ENCODE measurements at regions not wholly inside any gene's neighbourhood (a gene's known extent, or its start where the extent isn't known, plus 50 kb on each side); places are given as distances from the start of the nearest gene placed in this dataset.

DNA sequence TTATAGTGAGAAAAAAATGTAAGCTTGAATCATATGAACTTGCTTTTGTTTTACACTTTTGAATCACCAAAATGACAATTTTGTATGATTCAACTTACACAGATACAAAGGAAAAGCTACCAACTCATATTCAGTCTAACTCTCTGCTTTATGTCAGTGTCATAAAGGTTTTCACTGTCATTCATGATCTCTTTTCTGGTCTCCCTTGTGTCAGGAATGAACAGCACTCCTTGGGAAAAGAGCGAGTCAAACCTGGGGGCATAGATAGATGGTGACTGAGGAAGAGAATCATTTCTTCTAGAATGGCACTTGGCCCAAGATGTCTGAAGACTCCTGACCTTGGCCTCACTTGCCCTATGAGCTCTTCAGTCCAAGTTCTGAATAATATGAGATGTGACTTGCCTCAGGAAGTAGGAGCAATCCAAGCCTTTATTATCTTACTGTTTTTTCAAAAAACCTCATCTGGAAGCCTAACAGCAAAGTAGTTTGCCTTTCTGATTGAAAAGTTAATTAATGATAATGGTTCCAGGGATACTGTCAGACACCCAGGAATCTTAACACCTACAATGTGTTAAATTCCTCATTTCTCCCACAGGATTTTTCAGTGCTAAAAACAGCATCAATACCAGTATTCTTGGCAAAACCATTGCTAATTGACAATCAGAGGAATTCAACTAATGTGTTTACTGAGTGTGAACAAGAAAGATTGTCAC, 270.0 kb upstream of the HSF2 start:
- no peak overlapping the region for H3K27ac ChIP-seq
- peaks cover 1% of the 10 kb centered on the region for H3K4me1 ChIP-seq (ENCODE audit: insufficient read depth)
- H3K9me3 ChIP-seq = no peaks in the 10 kb centered on the region

GRCh38 chr6:122130026-122130348, 269.5 kb upstream of the HSF2 start:
- no peaks in the 10 kb centered on the region for H3K27me3 ChIP-seq
- no peak overlapping the region for H3K4me3 ChIP-seq
- intact Hi-C loops (cut with DNase I) = no loop called here
- H3K9me3 ChIP-seq = no peaks in the 10 kb centered on the region
- 69 to 78% (median 69%) methylated on average over 3 of the region's 3 CpGs for WGBS, 3 donors
- no peak for TF ChIP-seq EP300 (IDR thresholded peaks at IDR 0.05)
- TF ChIP-seq POLR2A (IDR thresholded peaks at IDR 0.05) = no peak
- no peak for TF ChIP-seq CTCF (IDR thresholded peaks at IDR 0.05)
- no peaks in the 10 kb centered on the region for H3K36me3 ChIP-seq
- DNase-seq = no peak
- peaks cover 1% of the 10 kb centered on the region for H3K4me1 ChIP-seq (ENCODE audit: insufficient read depth)
- H3K27ac ChIP-seq = no peak overlapping the region

More for the DNA sequence above, 270.0 kb upstream of the HSF2 start:
- H3K4me3 ChIP-seq = no peak overlapping the region
- no peaks in the 10 kb centered on the region for H3K36me3 ChIP-seq
- intact Hi-C loops (cut with DNase I) = no loop called here
- DNase-seq = no peak
- TF ChIP-seq CTCF (IDR thresholded peaks at IDR 0.05) (no peak), EP300 (IDR thresholded peaks at IDR 0.05) (no peak), POLR2A (IDR thresholded peaks at IDR 0.05) (no peak)
- WGBS, 3 donors = 85 to 94% (median 91%) methylated on average over 1 of the region's 1 CpG
- no peaks in the 10 kb centered on the region for H3K27me3 ChIP-seq

GRCh38 chr6:122130518-122130917, 268.9 kb upstream of the HSF2 start:
- H3K9me3 ChIP-seq = no peaks in the 10 kb centered on the region
- intact Hi-C loops (cut with DNase I) = no loop called here
- DNase-seq = no peak
- peaks cover 1% of the 10 kb centered on the region for H3K4me1 ChIP-seq (ENCODE audit: insufficient read depth)
- H3K4me3 ChIP-seq = no peak overlapping the region
- no peak overlapping the region for H3K27ac ChIP-seq
- no peaks in the 10 kb centered on the region for H3K36me3 ChIP-seq
- no peak for TF ChIP-seq CTCF (IDR thresholded peaks at IDR 0.05)
- TF ChIP-seq POLR2A (IDR thresholded peaks at IDR 0.05) = no peak
- TF ChIP-seq EP300 (IDR thresholded peaks at IDR 0.05) = no peak
- H3K27me3 ChIP-seq = no peaks in the 10 kb centered on the region
- 83 to 99% (median 94%) methylated on average over 2 of the region's 2 CpGs for WGBS, 3 donors

GRCh38 chr6:122136386-122136785, 263.1 kb upstream of the HSF2 start:
- no peak for DNase-seq
- Histone ChIP-seq H3K27ac (no peak overlapping the region), H3K36me3 (no peaks in the 10 kb centered on the region), H3K4me3 (no peak overlapping the region), H3K9me3 (no peaks in the 10 kb centered on the region), H3K4me1 (ENCODE audit: insufficient read depth) (no peaks in the 10 kb centered on the region), H3K27me3 (no peaks in the 10 kb centered on the region)
- intact Hi-C loops (cut with DNase I) = no loop called here
- 74 to 92% (median 88%) methylated on average over 1 of the region's 1 CpG for WGBS, 3 donors
- no peak for TF ChIP-seq EP300 (IDR thresholded peaks at IDR 0.05)
- TF ChIP-seq POLR2A (IDR thresholded peaks at IDR 0.05) = no peak
- no peak for TF ChIP-seq CTCF (IDR thresholded peaks at IDR 0.05)

All from ovary (tissue), 7 donors.